HAP-1 (cell line): ENCODE measurements at regions not wholly inside any gene's neighbourhood (a gene's known extent, or its start where the extent isn't known, plus 50 kb on each side); places are given as distances from the start of the nearest gene placed in this dataset.

Experiments used
- DNase-seq, 2 experiments: peaks; one replicate each; pipeline ENCODE4 v3.0.0-alpha.2; 2016 to 2020; ENCODE audit warnings: low spot score in 2 of 2
- H3K27me3 ChIP-seq: fragments of 250-450 bp; sonication (Bioruptor Pico); 2 replicates; pipeline ENCODE4 v1.5.1; 2020; ENCODE audit warnings: low read depth, mild to moderate bottlenecking, moderate library complexity
- H3K36me3 ChIP-seq: fragments of 250-450 bp; sonication (Bioruptor Pico); replicated peaks from 2 replicates; pipeline ENCODE4 v1.5.1; 2020; ENCODE audit warnings: mild to moderate bottlenecking
- H3K4me1 ChIP-seq: fragments of 250-450 bp; sonication (Bioruptor Pico); 2 replicates; pipeline ENCODE4 v1.5.1; 2020; ENCODE audit warnings: mild to moderate bottlenecking
- H3K4me3 ChIP-seq: fragments of 250-450 bp; sonication (Bioruptor Pico); 2 replicates; pipeline ENCODE4 v1.5.1; 2020; ENCODE audit warnings: mild to moderate bottlenecking, moderate library complexity
- H3K9me3 ChIP-seq: fragments of 250-450 bp; sonication (Bioruptor Pico); 2 replicates; pipeline ENCODE4 v1.5.1; 2020; ENCODE audit warnings: mild to moderate bottlenecking, moderate library complexity
- in situ Hi-C: fragments of 300-500 bp; cut with MboI; formaldehyde crosslinking; loops from 3 replicates; pipeline ENCODE4 v1.14.3; 2020; ENCODE audit warnings: low sequenced_read_pairs, inconsistent platforms, mixed read lengths

GRCh38 chr4:34644579-34645115, 1599.7 kb downstream of the ARAP2 start:
- H3K27me3 ChIP-seq, result no peaks in the 10 kb centered on the region
- DNase-seq, result no peak
- in situ Hi-C loops, result no loop called here
- no peak overlapping the region for H3K4me3 ChIP-seq
- H3K9me3 ChIP-seq, result peaks cover 3% of the 10 kb centered on the region; the same call in 1 of the 2 replicates
- no peaks in the 10 kb centered on the region for H3K4me1 ChIP-seq
- no peaks in the 10 kb centered on the region for H3K36me3 ChIP-seq

- Histone ChIP-seq H3K27me3 (no peaks in the 10 kb centered on the region), H3K9me3 (no peaks in the 10 kb centered on the region), H3K4me1 (no peaks in the 10 kb centered on the region), H3K4me3 (no peak overlapping the region), H3K36me3 (no peaks in the 10 kb centered on the region)
- in situ Hi-C loops, result no loop called here
- no peak for DNase-seq
Measured at GRCh38 chr4:34649716-34650115, 1594.6 kb downstream of the ARAP2 start.

GRCh38 chr4:34664051-34664450, 1580.3 kb downstream of the ARAP2 start:
- H3K4me1 ChIP-seq, result no peaks in the 10 kb centered on the region
- DNase-seq, result no peak

GRCh38 chr4:34676400-34676799, 1567.9 kb downstream of the ARAP2 start:
- in situ Hi-C loops, result no loop called here
- no peak for DNase-seq
- Histone ChIP-seq H3K9me3 (no peaks in the 10 kb centered on the region), H3K4me1 (no peaks in the 10 kb centered on the region), H3K27me3 (no peaks in the 10 kb centered on the region), H3K36me3 (no peaks in the 10 kb centered on the region), H3K4me3 (no peak overlapping the region)

More at GRCh38 chr4:34664051-34664450, 1580.3 kb downstream of the ARAP2 start:
- no peaks in the 10 kb centered on the region for H3K9me3 ChIP-seq
- H3K27me3 ChIP-seq, result no peaks in the 10 kb centered on the region
- H3K36me3 ChIP-seq, result 0 out of 2 replicates have a peak, but pooled peaks cover under 1% of the 10 kb centered on the region
- H3K4me3 ChIP-seq, result no peak overlapping the region
- in situ Hi-C loops, result no loop called here

GRCh38 chr4:34678431-34678830, 1565.9 kb downstream of the ARAP2 start:
- no peak for DNase-seq
- Histone ChIP-seq H3K4me3 (no peak overlapping the region), H3K9me3 (no peaks in the 10 kb centered on the region), H3K36me3 (no peaks in the 10 kb centered on the region), H3K27me3 (no peaks in the 10 kb centered on the region), H3K4me1 (no peaks in the 10 kb centered on the region)
- in situ Hi-C loops, result no loop called here

- in situ Hi-C loops, result no loop called here
- Histone ChIP-seq H3K4me1 (no peaks in the 10 kb centered on the region), H3K36me3 (no peaks in the 10 kb centered on the region), H3K9me3 (no peaks in the 10 kb centered on the region), H3K27me3 (no peaks in the 10 kb centered on the region), H3K4me3 (no peak overlapping the region)
- DNase-seq, result no peak
Measured at GRCh38 chr4:34679228-34679627, 1565.1 kb downstream of the ARAP2 start.

- H3K36me3 ChIP-seq, result no peaks in the 10 kb centered on the region
- no peaks in the 10 kb centered on the region for H3K27me3 ChIP-seq
- no peak for DNase-seq
- H3K9me3 ChIP-seq, result no peaks in the 10 kb centered on the region; the same call in 1 of the 2 replicates
- in situ Hi-C loops, result no loop called here
- H3K4me1 ChIP-seq, result no peaks in the 10 kb centered on the region
- H3K4me3 ChIP-seq, result no peak overlapping the region
Measured at GRCh38 chr4:34709564-34709963, 1534.8 kb downstream of the ARAP2 start.

- in situ Hi-C loops, result no loop called here
- peak in 1 of 2 experiments; percentile 7 for DNase-seq
- Histone ChIP-seq H3K4me3 (no peak overlapping the region), H3K4me1 (peaks cover 20% of the 10 kb centered on the region), H3K36me3 (no peaks in the 10 kb centered on the region), H3K9me3 (no peaks in the 10 kb centered on the region), H3K27me3 (no peaks in the 10 kb centered on the region)
Measured at GRCh38 chr4:34718576-34719245, 1525.6 kb downstream of the ARAP2 start.

- H3K4me1 ChIP-seq, result peaks cover 20% of the 10 kb centered on the region
- DNase-seq, result peak in 1 of 2 experiments; percentile 74
- no peaks in the 10 kb centered on the region for H3K36me3 ChIP-seq
- no peaks in the 10 kb centered on the region for H3K9me3 ChIP-seq
- in situ Hi-C loops, result no loop called here
- no peaks in the 10 kb centered on the region for H3K27me3 ChIP-seq
- H3K4me3 ChIP-seq, result no peak overlapping the region
Measured at GRCh38 chr4:34720571-34720970, 1523.7 kb downstream of the ARAP2 start.

GRCh38 chr4:34721835-34722234, 1522.5 kb downstream of the ARAP2 start:
- Histone ChIP-seq H3K36me3 (no peaks in the 10 kb centered on the region), H3K27me3 (no peaks in the 10 kb centered on the region), H3K4me3 (no peak overlapping the region), H3K9me3 (no peaks in the 10 kb centered on the region; the same call in 1 of the 2 replicates), H3K4me1 (peaks cover 20% of the 10 kb centered on the region)
- DNase-seq, result no peak
- in situ Hi-C loops, result no loop called here

- Histone ChIP-seq H3K4me3 (no peak overlapping the region), H3K27me3 (no peaks in the 10 kb centered on the region), H3K4me1 (peaks cover 20% of the 10 kb centered on the region), H3K9me3 (no peaks in the 10 kb centered on the region; the same call in 1 of the 2 replicates), H3K36me3 (no peaks in the 10 kb centered on the region)
- in situ Hi-C loops, result no loop called here
- peak; percentile 13 to 64 for DNase-seq
Measured at GRCh38 chr4:34723605-34724004, 1520.7 kb downstream of the ARAP2 start.

GRCh38 chr4:34724491-34724890, 1519.8 kb downstream of the ARAP2 start:
- no peaks in the 10 kb centered on the region for H3K36me3 ChIP-seq
- no peaks in the 10 kb centered on the region for H3K27me3 ChIP-seq
- no peak overlapping the region for H3K4me3 ChIP-seq
- DNase-seq, result no peak
- H3K4me1 ChIP-seq, result peaks cover 13% of the 10 kb centered on the region
- H3K9me3 ChIP-seq, result no peaks in the 10 kb centered on the region; the same call in 1 of the 2 replicates
- in situ Hi-C loops, result no loop called here

- Histone ChIP-seq H3K9me3 (no peaks in the 10 kb centered on the region; the same call in 1 of the 2 replicates), H3K4me3 (no peak overlapping the region), H3K36me3 (no peaks in the 10 kb centered on the region), H3K4me1 (no peaks in the 10 kb centered on the region), H3K27me3 (no peaks in the 10 kb centered on the region)
- no peak for DNase-seq
- in situ Hi-C loops, result no loop called here
Measured at GRCh38 chr4:34731070-34731469, 1513.2 kb downstream of the ARAP2 start.

- Histone ChIP-seq H3K9me3 (no peaks in the 10 kb centered on the region; the same call in 1 of the 2 replicates), H3K36me3 (no peaks in the 10 kb centered on the region), H3K27me3 (no peaks in the 10 kb centered on the region; the same call in 1 of the 2 replicates), H3K4me1 (no peaks in the 10 kb centered on the region; the same call in 1 of the 2 replicates), H3K4me3 (no peak overlapping the region)
- in situ Hi-C loops, result no loop called here
- DNase-seq, result no peak
Measured at GRCh38 chr4:34732176-34732950, 1512.0 kb downstream of the ARAP2 start.
